GM18858 (cell line): ENCODE measurements at regions not wholly inside any gene's neighbourhood (a gene's known extent, or its start where the extent isn't known, plus 50 kb on each side); places are given as distances from the start of the nearest gene placed in this dataset.

ENCODE experiments used
- ATAC-seq: cut with Tn5 transposase; IDR thresholded peaks from one replicate; pipeline ENCODE4 v1.9.1; 2021; ENCODE audit not compliant: unreplicated experiment

GRCh38 chr5:145708169-145708568 lies 127.0 kb downstream of the PRELID2 start:
- ATAC-seq: no peak

- no peak for ATAC-seq
Observed at GRCh38 chr5:145704724-145705123, 130.4 kb downstream of the PRELID2 start.

- no peak for ATAC-seq
Observed at GRCh38 chr5:145703856-145704255, 131.3 kb downstream of the PRELID2 start.

- ATAC-seq: no peak
Observed at GRCh38 chr5:145701404-145701803, 133.7 kb downstream of the PRELID2 start.

- no peak for ATAC-seq
Observed at GRCh38 chr5:145699846-145700245, 135.3 kb downstream of the PRELID2 start.

- ATAC-seq: no peak
Observed at GRCh38 chr5:145697251-145697990, 137.7 kb downstream of the PRELID2 start.

- peak; percentile 93 for ATAC-seq
Observed at GRCh38 chr5:145689235-145689634, 145.9 kb downstream of the PRELID2 start.

GRCh38 chr5:145687943-145688342 lies 147.2 kb downstream of the PRELID2 start:
- no peak for ATAC-seq

GRCh38 chr5:145685417-145685816 lies 149.7 kb downstream of the PRELID2 start:
- no peak for ATAC-seq

GRCh38 chr5:145683431-145683830 lies 151.7 kb downstream of the PRELID2 start:
- ATAC-seq: no peak

GRCh38 chr5:145682197-145682899 lies 152.8 kb downstream of the PRELID2 start:
- ATAC-seq: no peak

- peak; percentile 97 for ATAC-seq
Observed at GRCh38 chr5:145681686-145682085, 153.5 kb downstream of the PRELID2 start.

- ATAC-seq: no peak
Observed at GRCh38 chr5:145681216-145681615, 153.9 kb downstream of the PRELID2 start.

- no peak for ATAC-seq
Observed at GRCh38 chr5:145680767-145681166, 154.4 kb downstream of the PRELID2 start.

- ATAC-seq: no peak
Observed at GRCh38 chr5:145680169-145680568, 155.0 kb downstream of the PRELID2 start.

- ATAC-seq: no peak
Observed at GRCh38 chr5:145678255-145678654, 156.9 kb downstream of the PRELID2 start.

GRCh38 chr5:145673786-145674185 lies 161.4 kb downstream of the PRELID2 start:
- no peak for ATAC-seq

- no peak for ATAC-seq
Observed at GRCh38 chr5:145668714-145669113, 166.4 kb downstream of the PRELID2 start.

- no peak for ATAC-seq
Observed at GRCh38 chr5:145667742-145668141, 167.4 kb downstream of the PRELID2 start.

- no peak for ATAC-seq
Observed at GRCh38 chr5:145666591-145666990, 168.6 kb downstream of the PRELID2 start.

GRCh38 chr5:145661737-145662485 lies 173.2 kb downstream of the PRELID2 start:
- ATAC-seq: no peak
